H1 (cell line): ENCODE measurements at regions not wholly inside any gene's neighbourhood (a gene's known extent, or its start where the extent isn't known, plus 50 kb on each side); places are given as distances from the start of the nearest gene placed in this dataset.

Experiments used
- ATF2 ChIP-seq: IDR thresholded peaks from 2 replicates; pipeline ENCODE4 v1.6.1; 2012; ENCODE audit warnings: low read length, inconsistent platforms
- CTCF ChIP-seq, 3 experiments: IDR thresholded peaks; 1 replicate in 2 of 3; 2 replicates in 1 of 3; pipeline versions ENCODE4 v1.5.1 to v1.6.1; 2011; ENCODE audit warnings: low read length in 3 of 3, mild to moderate bottlenecking in 3 of 3, inconsistent platforms in 2 of 3, low read depth in 1 of 3, moderate library complexity in 1 of 3; ENCODE audit not compliant: insufficient read depth in 1 of 3; ENCODE audit errors: control extremely low read depth in 1 of 3

GRCh38 chrX:36562986-36563385, 445.2 kb upstream of the FAM47C start (continued):
- no peak for TF ChIP-seq CTCF (IDR thresholded peaks at IDR 0.05; ENCODE audit: control extremely low read depth in 1 of 3, insufficient read depth in 1 of 3, low read depth in 1 of 3, low read length in 3 of 3)
- TF ChIP-seq ATF2 = no peak
